Spinal cord (tissue), 9 donors: ENCODE measurements at regions not wholly inside any gene's neighbourhood (a gene's known extent, or its start where the extent isn't known, plus 50 kb on each side); places are given as distances from the start of the nearest gene placed in this dataset.
"Not testable (repeated sequence)": the region's sequence is repeated elsewhere in the genome, so short reads cannot be mapped to it uniquely, and the experiment has no call there.

ENCODE experiments used
- DNase-seq, 6 donors: peaks; one replicate each; pipeline versions ENCODE4 v3.0.0 to v3.0.0-alpha.2; 2013 to 2015; ENCODE audit warnings: low spot score in 6 of 6, low read depth in 4 of 6
- H3K27ac ChIP-seq: one replicate; pipeline ENCODE4 v1.5.1; 2013; ENCODE audit warnings: low read depth, low read length, control low read depth
- H3K27me3 ChIP-seq: one replicate; pipeline ENCODE4 v1.6.1; 2013; ENCODE audit warnings: low read length; ENCODE audit not compliant: control insufficient read depth, insufficient read depth
- H3K36me3 ChIP-seq: one replicate; pipeline ENCODE4 v1.6.1; 2013; ENCODE audit warnings: low read length; ENCODE audit not compliant: control insufficient read depth, insufficient read depth
- H3K4me1 ChIP-seq: one replicate; pipeline ENCODE4 v1.6.1; 2013; ENCODE audit warnings: low read length; ENCODE audit not compliant: control insufficient read depth, insufficient read depth
- H3K4me3 ChIP-seq: one replicate; pipeline ENCODE4 v1.5.1; 2013; ENCODE audit warnings: low read depth, low read length, control low read depth
- H3K9me3 ChIP-seq: one replicate; pipeline ENCODE4 v1.6.1; 2013; ENCODE audit warnings: low read length; ENCODE audit not compliant: control insufficient read depth, insufficient read depth
- WGBS: methylation state at CpG from one replicate; pipeline ENCODE4 v1.1.5; 2013; ENCODE audit warnings: missing lambda C conversion rate; ENCODE audit not compliant: insufficient coverage; 5-methylcytosine and 5-hydroxymethylcytosine counted together
- donor health status: healthy.

GRCh38 chr13:53422415-53422814 lies 393.8 kb downstream of the OLFM4 start:
- no CpG with 5 or more reads among the region's 1 CpG for WGBS

GRCh38 chr13:53436396-53436795 lies 407.8 kb downstream of the OLFM4 start:
- DNase-seq, result no peak
- H3K27ac ChIP-seq, result no peak overlapping the region
- no peak overlapping the region for H3K4me3 ChIP-seq
- no peaks in the 10 kb centered on the region for H3K27me3 ChIP-seq
- no peaks in the 10 kb centered on the region for H3K4me1 ChIP-seq
- WGBS, result 100% methylated on average over 1 of the region's 3 CpGs
- H3K36me3 ChIP-seq, result no peaks in the 10 kb centered on the region
- H3K9me3 ChIP-seq, result no peaks in the 10 kb centered on the region

More at GRCh38 chr13:53422415-53422814, 393.8 kb downstream of the OLFM4 start:
- no peaks in the 10 kb centered on the region for H3K27me3 ChIP-seq
- no peaks in the 10 kb centered on the region for H3K9me3 ChIP-seq
- no peak overlapping the region for H3K4me3 ChIP-seq
- no peak for DNase-seq
- no peak overlapping the region for H3K27ac ChIP-seq
- H3K4me1 ChIP-seq, result no peaks in the 10 kb centered on the region
- H3K36me3 ChIP-seq, result no peaks in the 10 kb centered on the region

GRCh38 chr13:53439439-53440225 lies 411.0 kb downstream of the OLFM4 start:
- H3K4me1 ChIP-seq, result no peaks in the 10 kb centered on the region
- no peaks in the 10 kb centered on the region for H3K27me3 ChIP-seq
- WGBS, result 97% methylated on average over 15 of the region's 20 CpGs

GRCh38 chr13:53442979-53443378 lies 414.4 kb downstream of the OLFM4 start:
- no peak overlapping the region for H3K4me3 ChIP-seq
- DNase-seq, result no peak
- no peak overlapping the region for H3K27ac ChIP-seq
- no peaks in the 10 kb centered on the region for H3K4me1 ChIP-seq
- H3K9me3 ChIP-seq, result no peaks in the 10 kb centered on the region
- H3K27me3 ChIP-seq, result no peaks in the 10 kb centered on the region
- no CpG with 5 or more reads among the region's 5 CpGs for WGBS
- H3K36me3 ChIP-seq, result no peaks in the 10 kb centered on the region

More at GRCh38 chr13:53439439-53440225, 411.0 kb downstream of the OLFM4 start:
- DNase-seq, result no peak
- H3K9me3 ChIP-seq, result no peaks in the 10 kb centered on the region
- no peak overlapping the region for H3K27ac ChIP-seq
- no peaks in the 10 kb centered on the region for H3K36me3 ChIP-seq
- no peak overlapping the region for H3K4me3 ChIP-seq

- WGBS, result no CpG with 5 or more reads among the region's 1 CpG
- DNase-seq, result peak in 4 of 6 donors; percentile 23 to 85 (median 28)
Observed at GRCh38 chr13:53445686-53446085, 417.1 kb downstream of the OLFM4 start.

GRCh38 chr13:53447456-53447855 lies 418.8 kb downstream of the OLFM4 start:
- WGBS, result 88% methylated on average over 1 of the region's 4 CpGs
- Histone ChIP-seq H3K9me3 (no peaks in the 10 kb centered on the region), H3K4me3 (no peak overlapping the region), H3K36me3 (no peaks in the 10 kb centered on the region), H3K27ac (no peak overlapping the region), H3K4me1 (no peaks in the 10 kb centered on the region), H3K27me3 (no peaks in the 10 kb centered on the region)
- DNase-seq, result peak in 1 of 6 donors; percentile 44

More at GRCh38 chr13:53445686-53446085, 417.1 kb downstream of the OLFM4 start:
- no peaks in the 10 kb centered on the region for H3K36me3 ChIP-seq
- H3K27ac ChIP-seq, result no peak overlapping the region
- H3K4me1 ChIP-seq, result no peaks in the 10 kb centered on the region
- H3K27me3 ChIP-seq, result no peaks in the 10 kb centered on the region
- H3K9me3 ChIP-seq, result no peaks in the 10 kb centered on the region
- no peak overlapping the region for H3K4me3 ChIP-seq

- Histone ChIP-seq H3K9me3 (no peaks in the 10 kb centered on the region), H3K36me3 (no peaks in the 10 kb centered on the region), H3K27me3 (no peaks in the 10 kb centered on the region), H3K4me3 (no peak overlapping the region), H3K4me1 (no peaks in the 10 kb centered on the region), H3K27ac (no peak overlapping the region)
- 88% methylated on average over 3 of the region's 5 CpGs for WGBS
- peak in 1 of 6 donors; percentile 46 for DNase-seq
Observed at GRCh38 chr13:53447863-53448262, 419.2 kb downstream of the OLFM4 start.

GRCh38 chr13:53452263-53452808 lies 423.7 kb downstream of the OLFM4 start:
- WGBS, result 94% methylated on average over 5 of the region's 29 CpGs
- not testable (repeated sequence) for H3K9me3 ChIP-seq, H3K27ac ChIP-seq, H3K36me3 ChIP-seq, H3K4me3 ChIP-seq, H3K4me1 ChIP-seq, DNase-seq, H3K27me3 ChIP-seq

GRCh38 chr13:53460796-53461195 lies 432.2 kb downstream of the OLFM4 start:
- DNase-seq, result peak in 1 of 6 donors; percentile 81
- 67% methylated on average over 1 of the region's 1 CpG for WGBS
- Histone ChIP-seq H3K27me3 (no peaks in the 10 kb centered on the region), H3K4me3 (no peak overlapping the region), H3K9me3 (no peaks in the 10 kb centered on the region), H3K36me3 (no peaks in the 10 kb centered on the region), H3K4me1 (no peaks in the 10 kb centered on the region), H3K27ac (no peak overlapping the region)

GRCh38 chr13:53463106-53463505 lies 434.5 kb downstream of the OLFM4 start:
- no peaks in the 10 kb centered on the region for H3K36me3 ChIP-seq
- no peaks in the 10 kb centered on the region for H3K4me1 ChIP-seq
- H3K4me3 ChIP-seq, result no peak overlapping the region
- no peak overlapping the region for H3K27ac ChIP-seq
- no peak for DNase-seq
- no CpG with 5 or more reads among the region's 3 CpGs for WGBS
- H3K9me3 ChIP-seq, result no peaks in the 10 kb centered on the region
- H3K27me3 ChIP-seq, result no peaks in the 10 kb centered on the region
